NOMO-1 (cell line): ENCODE measurements at regions not wholly inside any gene's neighbourhood (a gene's known extent, or its start where the extent isn't known, plus 50 kb on each side); places are given as distances from the start of the nearest gene placed in this dataset.
A peak's percentile ranks its signal among the peaks of the same experiment; 100 is the strongest.

Source experiments
- DNase-seq, 2 experiments: peaks; one replicate each; lab custom pipeline; 2025; ENCODE audit not compliant: unreplicated experiment in 2 of 2; lab: John Stamatoyannopoulos, UW

DNA sequence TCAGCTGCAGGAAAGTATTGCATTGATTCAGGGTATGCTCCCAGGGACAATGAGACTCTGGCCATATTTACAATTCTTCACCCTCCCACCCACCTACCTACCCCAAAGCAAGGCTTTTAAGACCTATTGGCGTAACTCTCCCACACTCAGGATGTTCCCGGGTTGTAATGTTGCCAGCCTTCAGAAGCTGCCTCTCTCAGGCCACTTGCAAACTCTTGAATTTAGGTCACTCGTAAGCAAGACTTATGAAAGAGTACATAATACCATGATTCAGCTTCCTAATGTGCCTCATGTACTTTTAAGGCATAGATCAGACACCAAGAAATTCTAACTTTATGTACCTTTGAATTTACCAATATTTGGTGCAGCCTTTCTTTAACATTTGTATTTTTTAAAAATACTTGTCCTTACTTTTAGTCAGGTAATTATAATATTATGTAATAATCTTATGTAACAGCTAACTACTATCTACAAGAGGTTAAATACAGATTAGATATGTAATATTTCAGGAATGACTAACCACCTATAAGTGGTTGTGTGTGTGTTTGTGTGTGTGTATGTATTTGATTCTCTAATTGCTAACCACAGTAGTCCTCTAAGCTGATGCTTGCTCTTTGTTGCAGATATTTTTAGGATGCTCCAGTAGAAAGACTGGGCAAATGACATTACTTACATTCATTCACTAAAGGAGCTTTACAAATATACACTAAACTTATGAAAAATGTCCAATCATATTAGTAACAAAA lies 630.5 kb upstream of the MEF2C start:
- DNase-seq: no peak

DNA sequence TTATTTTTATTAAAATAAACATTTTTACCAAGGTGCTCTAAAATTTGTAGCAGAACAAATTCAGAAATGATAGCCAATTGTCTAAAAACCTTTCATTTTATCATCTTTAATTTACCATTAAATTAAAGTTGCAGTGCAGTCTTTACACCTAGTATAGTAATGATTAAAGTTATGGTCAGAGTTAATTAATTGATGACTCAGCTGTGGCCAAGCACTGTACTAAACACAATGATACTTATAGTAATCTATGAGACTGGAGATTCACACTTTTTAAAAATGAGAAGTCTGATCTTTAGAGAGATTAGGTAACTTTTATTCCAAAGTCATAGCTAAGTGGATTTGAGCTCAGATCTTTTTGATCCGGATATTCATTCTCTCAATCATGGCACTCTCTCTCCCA lies 621.1 kb upstream of the MEF2C start:
- DNase-seq: no peak

DNA sequence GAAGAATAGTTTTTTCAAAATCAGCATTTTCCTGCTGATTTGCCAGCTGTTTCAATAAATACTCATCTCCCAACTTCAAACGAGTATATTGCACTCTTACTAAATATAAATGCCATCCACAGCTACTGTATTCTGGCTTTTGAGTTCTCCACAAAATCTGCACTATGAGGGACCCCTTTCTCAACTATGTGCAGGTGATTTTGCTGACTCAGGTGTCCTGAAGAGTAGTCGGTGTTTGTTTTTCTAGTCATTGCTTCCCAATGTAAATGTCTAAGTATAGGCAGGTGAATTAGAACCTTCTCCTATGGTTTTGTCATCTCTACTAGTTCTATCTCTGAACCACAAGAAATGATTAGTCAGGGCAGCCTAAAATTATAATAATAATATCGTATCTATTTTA lies 616.8 kb upstream of the MEF2C start:
- no peak for DNase-seq

DNA sequence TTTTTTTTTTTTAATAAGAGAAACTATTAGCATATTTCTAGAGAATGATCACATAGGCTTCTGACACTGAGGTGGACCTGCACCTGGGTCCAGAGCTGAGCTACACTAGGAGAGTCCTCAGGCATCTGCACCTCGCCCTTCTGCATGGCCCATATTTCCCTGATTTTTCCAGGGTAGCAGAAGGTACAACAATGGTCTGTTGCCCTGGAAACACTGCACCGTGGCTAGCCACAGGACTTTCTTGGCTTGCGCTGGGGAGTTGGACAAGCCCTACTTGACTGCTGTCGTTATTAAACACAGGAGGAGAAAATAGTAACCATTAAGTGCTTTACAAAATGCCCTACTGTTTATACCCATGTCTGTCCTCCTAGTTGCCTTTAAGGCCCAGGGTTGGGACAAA lies 615.7 kb upstream of the MEF2C start:
- DNase-seq: no peak

DNA sequence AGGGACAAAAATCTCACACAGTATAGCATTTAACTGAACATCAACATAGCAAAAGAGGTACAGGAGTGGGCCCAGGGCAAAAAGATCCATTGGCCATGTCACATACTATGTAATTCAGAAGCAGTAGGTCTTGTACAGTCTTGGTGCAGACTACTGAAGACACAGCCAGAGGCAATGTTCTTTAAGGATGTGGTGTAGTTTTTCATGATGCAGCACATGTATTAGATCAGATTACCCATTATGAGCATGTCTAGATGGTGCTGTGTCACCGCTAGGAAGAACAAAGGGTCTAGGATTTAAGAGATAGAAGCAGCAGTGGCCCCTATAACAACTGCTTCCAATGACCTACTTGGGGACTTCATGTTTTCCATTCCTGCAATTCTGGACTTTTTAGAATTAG lies 610.4 kb upstream of the MEF2C start:
- no peak for DNase-seq

DNA sequence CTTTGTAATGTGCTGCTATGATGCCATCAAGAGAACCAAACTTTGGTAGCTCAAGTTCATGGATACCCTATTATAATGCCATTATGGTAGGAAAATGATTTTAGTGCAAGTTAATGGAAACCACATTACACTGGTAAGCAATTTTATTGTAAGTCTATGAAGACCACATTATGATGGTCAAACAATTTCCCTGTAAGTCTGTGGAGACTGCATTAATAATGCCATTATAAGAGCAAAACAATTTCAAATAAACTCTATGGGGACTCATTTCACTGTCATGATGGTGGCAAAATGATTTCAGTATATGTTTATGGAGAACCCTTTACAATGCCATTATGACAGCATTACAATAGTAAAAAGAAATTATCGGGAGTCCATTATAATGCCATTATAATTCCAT lies 602.0 kb upstream of the MEF2C start:
- DNase-seq: no peak

DNA sequence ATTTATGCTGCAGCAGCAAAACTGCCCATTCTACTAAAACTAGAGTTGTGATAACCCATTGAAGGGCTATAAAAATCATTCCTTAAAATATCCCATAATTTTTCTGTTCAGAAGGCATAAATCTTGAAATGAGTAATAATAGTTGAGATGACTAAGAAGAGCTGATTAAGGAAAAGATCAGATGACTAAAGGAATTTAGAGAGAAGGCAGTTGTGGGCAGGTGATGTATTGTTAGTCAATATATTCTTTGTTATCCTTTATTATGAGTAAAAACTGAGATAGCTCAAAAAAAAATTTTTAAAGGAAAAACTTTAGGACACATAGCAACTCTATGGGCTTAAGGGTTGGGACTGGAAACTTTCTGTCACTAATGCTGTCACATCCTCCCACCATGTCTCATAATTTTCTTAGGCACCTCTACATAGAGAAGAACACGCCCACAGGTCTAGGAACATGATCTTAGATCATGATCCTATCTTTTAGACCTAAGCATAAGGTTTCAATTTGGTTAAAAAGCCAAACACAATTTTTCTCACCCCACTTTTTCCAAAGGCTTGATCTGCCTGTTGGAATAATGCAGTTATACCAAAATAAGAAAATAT lies 597.5 kb upstream of the MEF2C start:
- no peak for DNase-seq

DNA sequence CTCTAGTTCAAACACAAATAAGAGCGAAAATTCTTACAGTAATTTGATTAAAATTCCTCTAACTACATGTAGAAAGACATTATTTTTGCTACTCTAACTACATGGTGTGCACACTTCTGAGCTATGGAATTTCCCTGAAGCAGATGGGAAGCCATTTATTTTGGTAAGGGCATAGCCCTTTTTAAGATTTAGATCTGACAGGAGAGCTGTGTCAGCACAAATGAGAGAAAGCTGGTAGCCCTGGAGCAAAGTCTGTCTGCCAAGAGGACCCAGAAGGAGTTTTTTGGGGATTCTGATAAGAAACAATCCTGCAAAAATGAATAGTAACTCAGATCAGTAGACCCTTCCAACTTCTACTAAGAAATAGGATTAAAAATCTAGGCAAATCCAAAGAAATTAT lies 595.9 kb upstream of the MEF2C start:
- no peak for DNase-seq

DNA sequence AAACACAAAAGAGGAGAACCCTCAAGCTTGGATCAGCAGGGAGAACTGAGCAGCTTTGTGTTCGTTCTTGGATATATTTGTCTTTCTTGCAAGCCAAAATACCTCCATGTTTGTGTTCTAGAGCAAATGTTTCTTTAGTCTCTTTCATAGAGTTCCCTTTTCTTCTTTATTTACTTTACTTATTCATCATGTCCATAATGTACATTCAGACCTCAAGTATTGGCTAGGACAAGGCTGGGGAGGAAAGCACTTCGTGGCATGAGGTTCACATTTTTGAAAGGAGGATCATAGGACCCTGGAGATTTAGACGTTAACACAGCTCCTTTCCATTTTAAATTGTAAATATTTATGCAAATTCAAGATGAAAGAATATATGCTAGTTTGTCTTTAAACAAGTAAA lies 590.2 kb upstream of the MEF2C start:
- no peak for DNase-seq

DNA sequence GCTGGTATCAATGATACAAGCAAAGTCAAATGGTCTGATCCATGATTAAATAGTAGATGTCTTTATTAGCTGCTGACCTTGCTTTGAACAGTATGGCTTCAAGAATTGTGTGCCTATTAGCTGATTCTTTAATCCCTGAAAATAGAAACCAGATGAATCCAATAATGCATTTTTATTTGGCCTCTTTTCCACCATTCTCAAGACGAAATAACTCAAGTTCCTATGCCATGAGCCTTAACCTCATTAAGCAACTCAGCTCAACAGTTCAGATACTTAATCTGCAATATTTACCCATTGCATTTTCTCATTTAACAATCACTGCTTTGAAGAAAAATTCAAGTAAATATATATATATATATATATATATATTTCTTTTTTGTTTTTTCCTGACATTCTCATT lies 588.6 kb upstream of the MEF2C start:
- no peak for DNase-seq

DNA sequence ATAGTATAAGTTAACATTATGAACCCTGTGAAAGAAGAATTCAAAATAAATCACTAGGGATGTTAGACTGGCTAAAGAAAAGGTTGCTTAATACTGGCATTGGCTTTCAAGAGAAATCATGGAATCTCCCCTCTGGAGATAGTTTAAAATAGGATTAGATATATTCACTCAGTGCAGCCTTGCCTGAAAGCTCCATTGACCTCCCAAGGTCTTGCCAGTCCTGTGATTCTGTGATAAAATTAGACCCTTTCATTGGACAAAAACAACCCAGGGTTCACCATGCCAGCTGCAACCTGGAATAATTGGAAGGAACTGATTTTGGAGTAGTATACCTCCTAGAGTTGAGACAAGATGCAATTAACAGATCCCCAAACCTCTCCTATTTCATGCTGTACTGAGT lies 588.1 kb upstream of the MEF2C start:
- DNase-seq: no peak

DNA sequence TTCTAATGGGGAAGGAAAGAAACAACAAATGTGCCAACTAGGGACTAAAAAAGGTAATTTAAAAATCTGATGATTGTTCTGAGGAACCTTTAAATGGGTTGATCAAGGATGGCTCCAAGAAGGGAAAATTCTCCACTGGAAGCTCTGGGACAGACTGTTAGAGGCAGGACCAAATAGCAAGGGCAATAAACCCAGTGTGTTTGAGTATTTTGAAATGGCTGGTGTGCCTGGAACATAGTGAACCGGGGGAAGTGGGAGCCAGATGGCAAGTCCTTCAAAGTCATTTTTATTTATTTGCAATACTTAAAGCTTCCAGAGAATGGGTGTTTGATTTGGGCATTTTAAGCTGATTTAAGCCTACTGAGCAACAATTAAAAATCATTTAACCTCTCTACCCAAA lies 587.7 kb upstream of the MEF2C start:
- DNase-seq: no peak

DNA sequence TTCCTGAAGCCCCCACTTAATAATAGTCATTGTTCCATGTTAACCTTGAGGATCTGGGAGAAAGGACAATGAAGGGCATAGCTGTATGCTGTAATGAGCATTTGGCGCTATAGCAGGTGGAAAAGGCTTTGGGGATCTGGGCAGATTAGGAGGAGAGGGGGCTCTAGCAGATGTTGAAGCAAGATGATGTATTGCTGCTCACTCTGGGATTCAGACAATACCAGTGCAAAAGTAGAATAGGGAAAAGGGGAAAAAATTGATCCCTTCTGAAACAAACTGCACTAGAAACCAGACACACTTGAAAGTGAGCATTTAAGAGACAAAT lies 575.3 kb upstream of the MEF2C start:
- no peak for DNase-seq

DNA sequence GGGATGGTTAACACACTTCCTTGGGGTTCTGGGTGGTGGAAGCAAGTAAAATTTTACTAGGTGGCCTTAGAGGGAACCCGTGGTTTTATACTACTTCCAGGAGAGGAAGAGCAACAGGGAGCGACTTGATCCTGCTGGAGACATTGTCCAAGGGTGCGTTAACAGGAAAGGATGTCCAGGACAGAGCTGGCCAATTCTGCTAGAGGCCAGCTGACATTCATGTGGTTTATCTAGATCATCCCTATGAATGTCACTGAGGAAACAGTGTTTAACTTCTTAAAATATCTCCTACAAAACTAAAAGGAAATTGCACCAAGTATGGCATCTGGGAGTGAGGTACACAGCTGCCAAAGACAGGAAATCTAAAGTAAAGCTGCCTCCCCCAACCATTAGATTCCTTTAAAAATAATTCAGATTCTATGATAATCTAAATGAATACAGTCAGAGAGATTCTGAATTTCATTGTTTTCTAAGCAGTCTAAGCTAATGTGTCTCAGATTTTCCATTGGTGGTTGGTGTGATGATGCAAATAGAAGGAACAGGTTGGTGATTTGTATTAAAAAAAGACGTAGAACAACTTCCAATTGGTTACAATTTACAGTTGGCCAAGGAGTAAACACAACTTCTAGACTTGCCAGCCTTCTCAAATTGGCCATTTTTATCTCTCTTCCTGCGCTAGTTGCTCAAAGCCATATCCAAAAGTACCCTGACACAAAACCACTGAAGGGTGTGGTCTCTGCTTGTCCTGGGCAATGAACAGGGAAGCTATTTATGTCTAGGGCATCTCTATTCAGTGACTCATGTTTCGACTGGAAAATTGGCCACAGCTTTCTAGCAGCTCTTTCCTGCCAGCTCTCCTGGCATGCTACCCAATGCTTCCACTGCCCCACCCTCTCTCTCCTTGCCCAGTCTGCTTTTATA lies 574.7 kb upstream of the MEF2C start:
- peak; percentile 78 to 88 for DNase-seq

DNA sequence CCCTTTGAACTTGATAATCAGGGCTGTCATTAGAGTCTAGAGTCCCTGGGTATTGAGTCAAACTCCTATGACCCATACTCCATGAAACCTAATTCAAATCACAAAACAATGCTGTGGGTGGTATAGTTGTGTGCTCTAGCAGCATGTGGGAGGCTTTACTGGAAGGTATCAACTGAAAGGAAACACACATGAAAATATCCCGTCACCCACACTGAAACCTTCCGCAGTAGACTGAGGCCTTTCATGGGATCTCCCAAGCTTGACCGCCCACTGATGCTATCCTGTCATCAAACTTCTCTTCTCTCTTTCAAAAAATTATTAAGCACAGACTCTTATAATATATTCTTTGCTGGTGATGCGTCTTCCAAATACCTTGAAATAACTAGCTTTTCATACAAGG lies 569.1 kb upstream of the MEF2C start:
- no peak for DNase-seq

DNA sequence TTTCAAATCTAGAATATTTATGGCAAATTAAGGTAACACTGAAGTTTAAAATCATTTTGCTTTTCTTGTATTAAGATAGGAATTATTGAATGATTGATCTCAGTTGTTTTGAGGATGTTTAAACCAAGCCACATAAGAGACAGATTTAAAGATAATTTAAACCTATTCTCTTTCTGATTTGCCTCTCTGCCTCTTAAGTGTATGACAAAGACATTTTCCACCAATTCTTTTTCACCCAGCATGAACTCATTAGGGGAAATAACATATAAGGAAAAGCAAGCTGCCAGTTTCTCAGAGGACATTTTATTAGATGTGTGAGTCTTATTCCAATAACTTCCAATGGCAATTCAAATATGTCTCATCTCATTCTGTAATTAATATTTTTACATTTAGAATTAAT lies 568.3 kb upstream of the MEF2C start:
- no peak for DNase-seq

DNA sequence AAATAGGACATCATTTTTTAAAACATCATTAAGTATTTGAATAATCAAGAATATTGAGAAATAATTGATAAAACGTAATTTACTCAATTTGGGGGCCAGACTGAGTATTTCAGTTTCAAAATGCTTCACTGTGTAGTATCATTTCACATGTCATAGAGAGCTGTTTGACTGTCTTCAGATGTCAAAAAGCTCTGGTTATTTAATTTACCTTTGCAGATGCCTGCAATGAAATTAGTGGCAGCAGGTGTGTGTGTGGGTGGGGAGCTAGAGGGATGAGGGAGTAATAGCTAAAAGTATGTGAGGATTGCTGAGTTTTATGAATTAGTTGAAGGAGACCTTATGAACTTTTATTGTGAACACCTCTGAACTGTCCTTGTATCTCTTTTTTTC lies 567.2 kb upstream of the MEF2C start:
- DNase-seq: no peak

DNA sequence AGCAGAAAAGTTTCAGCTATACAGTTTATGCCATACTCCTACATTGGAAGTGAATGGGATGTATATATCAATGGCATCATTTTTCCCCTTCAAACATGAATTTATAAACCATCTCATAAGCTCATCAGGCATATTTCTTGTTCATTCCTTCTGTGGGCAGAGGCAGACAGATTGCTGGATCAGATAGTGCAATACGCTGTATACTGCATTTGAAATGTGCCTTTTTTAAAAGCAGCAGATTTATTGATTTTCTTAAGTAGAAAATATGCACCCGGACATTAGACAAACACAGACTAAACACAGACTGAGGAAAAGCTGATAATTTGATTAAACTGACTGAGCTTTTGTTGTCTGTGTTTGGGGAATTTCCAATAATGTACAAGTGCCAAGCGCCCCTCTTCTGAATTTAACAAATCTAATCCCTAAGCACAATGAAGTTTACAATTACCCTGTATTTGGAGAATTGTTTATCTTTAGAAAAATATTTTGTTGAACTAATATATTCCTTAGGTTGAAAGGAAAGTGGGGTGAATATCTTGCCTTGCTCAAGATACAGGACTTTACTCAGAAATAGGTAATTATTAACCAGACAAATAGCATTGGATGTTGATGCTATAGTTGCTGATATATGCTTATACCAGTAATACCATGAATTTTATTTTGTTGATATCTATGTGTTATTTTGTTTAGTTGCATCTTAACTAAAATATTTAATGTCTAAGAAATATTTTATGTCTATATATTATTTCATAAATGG lies 566.6 kb upstream of the MEF2C start:
- no peak for DNase-seq

DNA sequence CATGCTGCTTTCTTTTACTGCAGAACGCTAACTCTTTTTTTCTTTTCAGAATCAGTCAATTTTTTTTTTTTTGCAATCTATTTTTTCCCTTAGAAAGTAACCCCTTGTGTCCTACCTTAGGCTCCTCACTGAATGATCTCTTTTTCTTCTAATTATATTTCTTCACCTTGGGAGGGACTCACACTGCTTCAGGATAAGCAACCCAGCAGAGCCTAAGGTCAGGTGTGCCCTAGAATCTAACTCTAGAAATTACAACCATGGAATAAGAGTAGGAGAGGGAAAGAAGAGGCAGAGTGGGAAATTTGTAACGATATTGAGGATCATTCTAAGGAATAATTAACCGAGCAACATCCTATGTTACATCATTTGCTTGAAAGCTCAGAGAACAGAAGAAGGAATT lies 564.0 kb upstream of the MEF2C start:
- no peak for DNase-seq

DNA sequence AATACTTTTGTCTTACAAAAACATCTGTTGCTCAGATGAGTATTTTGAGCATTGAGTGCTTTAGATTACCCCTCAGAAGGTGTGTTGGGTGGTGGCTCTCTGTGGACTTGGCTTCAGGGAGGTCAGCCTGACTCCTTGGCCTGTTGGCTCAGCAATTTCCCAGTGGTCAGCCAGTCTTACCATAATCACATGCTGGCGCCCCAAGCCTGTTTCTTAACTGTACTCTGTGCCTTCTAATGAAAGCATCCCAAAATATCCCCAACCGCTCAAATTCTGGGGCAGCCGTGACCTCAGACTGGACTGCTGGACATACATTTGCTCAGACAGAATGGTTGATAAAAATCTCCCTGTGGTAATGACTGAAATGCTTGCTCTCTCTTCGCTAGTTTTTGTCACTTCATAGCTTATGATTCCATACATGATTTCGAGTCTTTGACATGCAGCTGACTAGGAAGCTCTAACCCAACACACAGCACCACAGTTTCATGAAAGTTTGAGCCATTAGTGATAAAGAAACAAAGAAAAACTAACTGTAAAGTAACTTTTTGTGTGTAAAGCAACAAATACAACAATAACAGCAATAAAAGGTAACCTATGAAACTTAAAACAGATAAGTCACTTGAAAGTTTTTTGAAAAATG lies 562.2 kb upstream of the MEF2C start:
- no peak for DNase-seq

DNA sequence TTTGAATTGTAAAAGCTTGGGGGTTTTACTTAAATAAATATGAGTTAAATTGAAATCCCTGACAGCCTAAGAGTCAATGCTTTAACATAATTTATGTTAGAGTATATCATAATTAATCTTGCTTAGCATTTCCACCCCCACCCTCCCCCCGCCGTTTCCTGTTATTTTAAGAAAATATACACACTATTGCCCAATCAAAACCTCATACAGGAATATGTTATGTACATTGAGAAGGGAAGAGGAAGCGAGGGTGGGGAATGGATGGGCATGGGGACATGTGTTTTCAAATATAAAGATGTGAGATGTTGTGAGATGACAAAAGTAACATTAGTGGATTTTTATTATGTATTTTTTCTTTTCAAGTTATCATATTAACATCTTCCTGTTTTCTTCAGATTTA lies 561.1 kb upstream of the MEF2C start:
- DNase-seq: peak; percentile 40 to 42
